ENCODE measurements at regions not wholly inside any gene's neighbourhood (a gene's known extent, or its start where the extent isn't known, plus 50 kb on each side); places are given as distances from the start of the nearest gene placed in this dataset.

- H3K36me3 Mint-ChIP-seq (ENCODE audit: low read depth) = no peaks in the 10 kb centered on the region
- no peaks in the 10 kb centered on the region for H3K27me3 Mint-ChIP-seq (ENCODE audit: low read depth)
- no peak overlapping the region for H3K4me3 Mint-ChIP-seq
- no peak for DNase-seq (ENCODE audit: low read depth, low spot score)
- no peak for TF ChIP-seq CTCF (conservative IDR thresholded peaks at IDR 0.05)
- no peak overlapping the region for H3K27ac Mint-ChIP-seq (ENCODE audit: unreplicated experiment)
- H3K9me3 Mint-ChIP-seq = no peaks in the 10 kb centered on the region
- H3K4me1 Mint-ChIP-seq = peaks cover 52% of the 10 kb centered on the region
Measured at GRCh38 chr12:91988086-91988923, 157.3 kb downstream of the BTG1 start.

- Mint-ChIP-seq H3K27ac (ENCODE audit: unreplicated experiment) (peak overlapping the region; percentile 90), H3K27me3 (ENCODE audit: low read depth) (no peaks in the 10 kb centered on the region), H3K36me3 (ENCODE audit: low read depth) (no peaks in the 10 kb centered on the region), H3K4me3 (no peak overlapping the region), H3K9me3 (no peaks in the 10 kb centered on the region), H3K4me1 (peaks cover 51% of the 10 kb centered on the region)
- no peak for TF ChIP-seq CTCF (conservative IDR thresholded peaks at IDR 0.05)
- no peak for DNase-seq (ENCODE audit: low read depth, low spot score)
Measured at GRCh38 chr12:91986084-91986483, 159.6 kb downstream of the BTG1 start.

DNA sequence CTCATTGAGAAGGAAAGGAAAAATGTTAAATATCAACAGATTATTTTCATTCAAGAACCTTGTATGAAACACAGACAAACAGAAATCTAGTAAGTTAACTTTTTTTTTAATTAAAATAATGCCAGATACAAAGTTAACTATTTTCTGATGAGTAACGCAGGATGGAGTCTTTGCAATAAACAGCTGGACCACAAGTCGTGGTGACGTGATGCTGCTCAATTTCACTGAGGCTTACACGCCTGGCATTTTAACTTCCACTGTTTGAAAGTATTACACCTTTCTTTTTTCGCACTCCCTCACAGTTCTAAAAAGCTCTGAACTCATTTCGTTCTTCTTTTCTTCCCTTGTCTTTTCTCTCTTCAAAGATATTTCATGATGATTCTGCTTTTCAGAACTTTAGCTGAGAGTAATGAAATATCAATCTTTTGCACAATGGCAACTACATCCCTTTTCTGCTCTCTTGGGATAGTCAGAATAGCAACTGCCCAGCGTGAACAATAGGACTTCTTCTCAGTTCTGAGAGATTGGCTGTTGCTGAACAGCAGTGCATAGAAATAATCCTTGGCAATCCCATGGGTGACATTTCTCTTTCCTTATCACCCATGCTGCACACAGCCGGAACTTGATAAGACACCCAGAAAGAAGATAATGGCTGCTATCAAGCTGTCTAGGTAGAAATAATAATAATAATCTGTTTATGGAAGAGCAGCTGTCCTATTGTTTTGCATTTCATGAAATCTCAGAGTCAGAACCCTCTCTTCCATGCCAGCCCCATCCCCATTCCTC is 160.5 kb downstream of the BTG1 start:
- TF ChIP-seq CTCF (conservative IDR thresholded peaks at IDR 0.05) = no peak
- Mint-ChIP-seq H3K27ac (ENCODE audit: unreplicated experiment) (no peak overlapping the region), H3K9me3 (no peaks in the 10 kb centered on the region), H3K4me3 (no peak overlapping the region), H3K27me3 (ENCODE audit: low read depth) (no peaks in the 10 kb centered on the region), H3K4me1 (peaks cover 53% of the 10 kb centered on the region), H3K36me3 (ENCODE audit: low read depth) (no peaks in the 10 kb centered on the region)
- no peak for DNase-seq (ENCODE audit: low read depth, low spot score)

GRCh38 chr12:91984556-91984955 is 161.1 kb downstream of the BTG1 start:
- H3K27me3 Mint-ChIP-seq (ENCODE audit: low read depth) = no peaks in the 10 kb centered on the region
- H3K27ac Mint-ChIP-seq (ENCODE audit: unreplicated experiment) = no peak overlapping the region
- no peaks in the 10 kb centered on the region for H3K36me3 Mint-ChIP-seq (ENCODE audit: low read depth)
- no peak overlapping the region for H3K4me3 Mint-ChIP-seq
- no peak for TF ChIP-seq CTCF (conservative IDR thresholded peaks at IDR 0.05)
- no peaks in the 10 kb centered on the region for H3K9me3 Mint-ChIP-seq
- no peak for DNase-seq (ENCODE audit: low read depth, low spot score)
- peaks cover 57% of the 10 kb centered on the region for H3K4me1 Mint-ChIP-seq

- no peaks in the 10 kb centered on the region for H3K27me3 Mint-ChIP-seq (ENCODE audit: low read depth)
- DNase-seq (ENCODE audit: low read depth, low spot score) = no peak
- H3K27ac Mint-ChIP-seq (ENCODE audit: unreplicated experiment) = no peak overlapping the region
- no peaks in the 10 kb centered on the region for H3K9me3 Mint-ChIP-seq
- H3K4me3 Mint-ChIP-seq = no peak overlapping the region
- TF ChIP-seq CTCF (conservative IDR thresholded peaks at IDR 0.05) = no peak
- H3K4me1 Mint-ChIP-seq = peaks cover 59% of the 10 kb centered on the region
- H3K36me3 Mint-ChIP-seq (ENCODE audit: low read depth) = no peaks in the 10 kb centered on the region
Measured at GRCh38 chr12:91983935-91984334, 161.7 kb downstream of the BTG1 start.
